Prostate gland (tissue), 2 donors: ENCODE measurements at regions not wholly inside any gene's neighbourhood (a gene's known extent, or its start where the extent isn't known, plus 50 kb on each side); places are given as distances from the start of the nearest gene placed in this dataset.

Experiments used
- DNase-seq: peaks from one replicate; pipeline ENCODE4 v3.0.0-alpha.2; 2019; ENCODE audit warnings: low spot score
- H3K27ac ChIP-seq, 2 donors: fragments of 200-600 bp; sonication (generic); 2 replicates each; pipeline ENCODE4 v1.5.1; 2017 to 2019
- H3K27me3 ChIP-seq: fragments of 200-600 bp; sonication (generic); replicated peaks from 2 replicates; pipeline ENCODE4 v1.5.1; 2019; ENCODE audit not compliant: insufficient read depth
- H3K36me3 ChIP-seq, 2 donors: fragments of 200-600 bp; sonication (generic); 1 replicate in 1 of 2; 2 replicates in 1 of 2; pipeline versions ENCODE4 v1.5.1 to v1.8.1; 2017 to 2019
- H3K4me1 ChIP-seq: fragments of 200-600 bp; sonication (generic); replicated peaks from 2 replicates; pipeline ENCODE4 v1.5.1; 2019
- H3K4me3 ChIP-seq, 2 donors: fragments of 200-600 bp; sonication (generic); 2 replicates each; pipeline ENCODE4 v1.5.1; 2017 to 2019
- H3K9me3 ChIP-seq: fragments of 200-600 bp; sonication (generic); 2 replicates; pipeline ENCODE4 v1.5.1; 2017
- CTCF ChIP-seq, 4 experiments: fragments of 200-600 bp in 2 of 4; fragments of 450-650 bp in 2 of 4; sonication (generic) in 2 of 4; IDR thresholded peaks; 1 replicate in 3 of 4; 2 replicates in 1 of 4; pipeline ENCODE4 v1.5.1; 2016 to 2019; ENCODE audit warnings: antibody characterized with exemption in 4 of 4, mild to moderate bottlenecking in 2 of 4, moderate library complexity in 2 of 4
- POLR2A ChIP-seq: fragments of 450-650 bp; IDR thresholded peaks from one replicate; pipeline ENCODE4 v1.6.1; 2016; ENCODE audit warnings: antibody characterized with exemption, mild to moderate bottlenecking
- POLR2AphosphoS5 ChIP-seq: sonication (generic); formaldehyde crosslinking; IDR thresholded peaks from one replicate; pipeline ENCODE4 v1.6.1; 2017; ENCODE audit warnings: antibody characterized with exemption
- WGBS: methylation state at CpG from one replicate; pipeline ENCODE4 v1.1.5; 2018; 5-methylcytosine and 5-hydroxymethylcytosine counted together
- intact Hi-C: fragments of 100-400 bp; cut with DNase I; formaldehyde crosslinking; loops from one replicate; pipeline ENCODE4 v1.14.2; 2022

GRCh38 chr5:166551384-166551783 lies 1740.1 kb upstream of the WWC1 start:
- WGBS = 10% methylated on average over 2 of the region's 2 CpGs
- H3K4me3 ChIP-seq = no peak overlapping the region
- intact Hi-C loops = no loop called here
- H3K9me3 ChIP-seq = no peaks in the 10 kb centered on the region
- DNase-seq = no peak
- no peaks in the 10 kb centered on the region for H3K36me3 ChIP-seq
- no peak for TF ChIP-seq POLR2A
- no peak for TF ChIP-seq CTCF (IDR thresholded peaks at IDR 0.05)
- TF ChIP-seq POLR2AphosphoS5 = no peak
- no peaks in the 10 kb centered on the region for H3K4me1 ChIP-seq
- H3K27ac ChIP-seq = no peak overlapping the region
- no peaks in the 10 kb centered on the region for H3K27me3 ChIP-seq

GRCh38 chr5:166553778-166554177 lies 1737.7 kb upstream of the WWC1 start:
- intact Hi-C loops = no loop called here
- no peaks in the 10 kb centered on the region for H3K36me3 ChIP-seq
- no peak overlapping the region for H3K27ac ChIP-seq
- H3K4me3 ChIP-seq = no peak overlapping the region
- 88% methylated on average over 7 of the region's 7 CpGs for WGBS
- no peaks in the 10 kb centered on the region for H3K27me3 ChIP-seq
- TF ChIP-seq POLR2A (no peak), POLR2AphosphoS5 (no peak)
- H3K4me1 ChIP-seq = no peaks in the 10 kb centered on the region
- no peaks in the 10 kb centered on the region for H3K9me3 ChIP-seq
- no peak for DNase-seq

GRCh38 chr5:166561759-166562158 lies 1729.7 kb upstream of the WWC1 start:
- WGBS = 79% methylated on average over 3 of the region's 3 CpGs
- TF ChIP-seq POLR2AphosphoS5 = no peak
- TF ChIP-seq POLR2A = no peak
- TF ChIP-seq CTCF (IDR thresholded peaks at IDR 0.05) = no peak

GRCh38 chr5:166562246-166562645 lies 1729.2 kb upstream of the WWC1 start:
- WGBS = 0% methylated on average over 1 of the region's 1 CpG
- H3K27me3 ChIP-seq = no peaks in the 10 kb centered on the region
- intact Hi-C loops = no loop called here
- no peak overlapping the region for H3K4me3 ChIP-seq
- no peak overlapping the region for H3K27ac ChIP-seq
- DNase-seq = no peak
- H3K4me1 ChIP-seq = no peaks in the 10 kb centered on the region
- H3K36me3 ChIP-seq = no peaks in the 10 kb centered on the region
- no peak for TF ChIP-seq CTCF (IDR thresholded peaks at IDR 0.05)
- no peak for TF ChIP-seq POLR2AphosphoS5
- no peak for TF ChIP-seq POLR2A
- no peaks in the 10 kb centered on the region for H3K9me3 ChIP-seq

More at GRCh38 chr5:166561759-166562158, 1729.7 kb upstream of the WWC1 start:
- DNase-seq = no peak
- H3K27me3 ChIP-seq = no peaks in the 10 kb centered on the region
- H3K4me1 ChIP-seq = no peaks in the 10 kb centered on the region
- H3K27ac ChIP-seq = no peak overlapping the region
- H3K4me3 ChIP-seq = no peak overlapping the region
- intact Hi-C loops = no loop called here
- H3K36me3 ChIP-seq = no peaks in the 10 kb centered on the region
- H3K9me3 ChIP-seq = no peaks in the 10 kb centered on the region

- DNase-seq = no peak
- Histone ChIP-seq H3K36me3 (no peaks in the 10 kb centered on the region), H3K27me3 (no peaks in the 10 kb centered on the region), H3K9me3 (no peaks in the 10 kb centered on the region), H3K27ac (no peak overlapping the region), H3K4me3 (no peak overlapping the region), H3K4me1 (no peaks in the 10 kb centered on the region)
- TF ChIP-seq POLR2A (no peak), CTCF (IDR thresholded peaks at IDR 0.05) (no peak), POLR2AphosphoS5 (no peak)
- 5% methylated on average over 1 of the region's 1 CpG for WGBS
- intact Hi-C loops = no loop called here
Observed at GRCh38 chr5:166566725-166567124, 1724.7 kb upstream of the WWC1 start.
